SK-N-SH (cell line): ENCODE measurements at regions not wholly inside any gene's neighbourhood (a gene's known extent, or its start where the extent isn't known, plus 50 kb on each side); places are given as distances from the start of the nearest gene placed in this dataset.
A peak's percentile ranks its signal among the peaks of the same experiment; 100 is the strongest.

Experiments used
- EZH2phosphoT487 ChIP-seq: fragments of 200-600 bp; sonication (generic); IDR thresholded peaks from 2 replicates; pipeline ENCODE4 v1.6.1; 2017; ENCODE audit warnings: low read depth, mixed run types, mild to moderate bottlenecking, antibody characterized with exemption, moderate library complexity, borderline replicate concordance
- POLR2AphosphoS5 ChIP-seq: IDR thresholded peaks from 2 replicates; pipeline ENCODE4 v1.6.1; 2012; ENCODE audit warnings: low read depth, low read length
- TAF1 ChIP-seq: IDR thresholded peaks from 2 replicates; pipeline ENCODE4 v1.6.1; 2012; ENCODE audit warnings: low read depth, mild to moderate bottlenecking, low read length, moderate library complexity, borderline replicate concordance
- TEAD4 ChIP-seq: IDR thresholded peaks from 2 replicates; pipeline ENCODE4 v1.4.0; 2012; ENCODE audit warnings: mild to moderate bottlenecking, borderline replicate concordance; ENCODE audit not compliant: insufficient read depth
- TF ChIP-seq, protein P1 (sequence below): fragments of 200-600 bp; sonication (generic); IDR thresholded peaks from 2 replicates; pipeline ENCODE4 v1.6.1; 2017; ENCODE audit warnings: antibody characterized with exemption, mild to moderate bottlenecking, moderate library complexity
- TF ChIP-seq, protein P2 (sequence below): IDR thresholded peaks from 2 replicates; pipeline ENCODE4; 2012

DNA sequence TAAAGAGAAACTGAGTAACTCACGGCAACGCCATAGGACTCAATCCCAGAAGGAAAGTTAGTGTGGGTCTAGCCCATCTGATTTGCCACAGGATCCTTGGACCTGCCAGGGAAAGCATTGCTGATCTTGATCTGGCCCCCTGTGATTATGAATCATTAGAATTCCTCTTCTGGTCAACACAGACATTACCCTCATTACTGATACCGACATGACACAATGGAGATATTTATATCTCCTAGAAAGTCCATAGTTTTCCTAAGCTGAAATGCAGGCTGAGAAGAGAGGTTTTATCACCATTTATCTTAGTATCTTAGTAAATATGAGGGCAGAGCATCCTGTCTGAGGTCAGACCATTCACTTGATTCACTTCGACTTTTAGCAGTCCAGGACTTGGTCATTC lies 75.5 kb upstream of the CCDC68 start:
- TF ChIP-seq POLR2AphosphoS5 (no peak), TEAD4 (peak; percentile 73; the same call in 1 of the 2 replicates), TAF1 (no peak), EZH2phosphoT487 (no peak)
- TF ChIP-seq, protein P1, sequence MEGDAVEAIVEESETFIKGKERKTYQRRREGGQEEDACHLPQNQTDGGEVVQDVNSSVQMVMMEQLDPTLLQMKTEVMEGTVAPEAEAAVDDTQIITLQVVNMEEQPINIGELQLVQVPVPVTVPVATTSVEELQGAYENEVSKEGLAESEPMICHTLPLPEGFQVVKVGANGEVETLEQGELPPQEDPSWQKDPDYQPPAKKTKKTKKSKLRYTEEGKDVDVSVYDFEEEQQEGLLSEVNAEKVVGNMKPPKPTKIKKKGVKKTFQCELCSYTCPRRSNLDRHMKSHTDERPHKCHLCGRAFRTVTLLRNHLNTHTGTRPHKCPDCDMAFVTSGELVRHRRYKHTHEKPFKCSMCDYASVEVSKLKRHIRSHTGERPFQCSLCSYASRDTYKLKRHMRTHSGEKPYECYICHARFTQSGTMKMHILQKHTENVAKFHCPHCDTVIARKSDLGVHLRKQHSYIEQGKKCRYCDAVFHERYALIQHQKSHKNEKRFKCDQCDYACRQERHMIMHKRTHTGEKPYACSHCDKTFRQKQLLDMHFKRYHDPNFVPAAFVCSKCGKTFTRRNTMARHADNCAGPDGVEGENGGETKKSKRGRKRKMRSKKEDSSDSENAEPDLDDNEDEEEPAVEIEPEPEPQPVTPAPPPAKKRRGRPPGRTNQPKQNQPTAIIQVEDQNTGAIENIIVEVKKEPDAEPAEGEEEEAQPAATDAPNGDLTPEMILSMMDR: no peak
- TF ChIP-seq, protein P2, sequence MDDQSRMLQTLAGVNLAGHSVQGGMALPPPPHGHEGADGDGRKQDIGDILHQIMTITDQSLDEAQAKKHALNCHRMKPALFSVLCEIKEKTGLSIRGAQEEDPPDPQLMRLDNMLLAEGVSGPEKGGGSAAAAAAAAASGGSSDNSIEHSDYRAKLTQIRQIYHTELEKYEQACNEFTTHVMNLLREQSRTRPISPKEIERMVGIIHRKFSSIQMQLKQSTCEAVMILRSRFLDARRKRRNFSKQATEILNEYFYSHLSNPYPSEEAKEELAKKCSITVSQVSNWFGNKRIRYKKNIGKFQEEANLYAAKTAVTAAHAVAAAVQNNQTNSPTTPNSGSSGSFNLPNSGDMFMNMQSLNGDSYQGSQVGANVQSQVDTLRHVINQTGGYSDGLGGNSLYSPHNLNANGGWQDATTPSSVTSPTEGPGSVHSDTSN: peak; percentile 61
